Neuronal stem cell (in vitro differentiated cells): ENCODE measurements at regions not wholly inside any gene's neighbourhood (a gene's known extent, or its start where the extent isn't known, plus 50 kb on each side); places are given as distances from the start of the nearest gene placed in this dataset.

Source experiments
- DNase-seq: peaks from one replicate; pipeline ENCODE4 v3.0.0-alpha.2; 2013; ENCODE audit warnings: low spot score
- H2AFZ ChIP-seq: one replicate; pipeline ENCODE4 v1.6.1; 2013; ENCODE audit warnings: mild to moderate bottlenecking, low read length, inconsistent platforms
- H2AK5ac ChIP-seq: 2 replicates; pipeline ENCODE4 v1.6.1; 2013; ENCODE audit warnings: low read depth, mild to moderate bottlenecking, inconsistent platforms, low read length, moderate library complexity, mixed read lengths
- H2BK120ac ChIP-seq: 2 replicates; pipeline ENCODE4 v1.6.1; 2013; ENCODE audit warnings: low read depth, mild to moderate bottlenecking, inconsistent platforms, low read length, moderate library complexity, mixed read lengths
- H2BK12ac ChIP-seq: one replicate; pipeline ENCODE4 v1.6.1; 2013; ENCODE audit warnings: low read length, inconsistent platforms
- H2BK15ac ChIP-seq: 2 replicates; pipeline ENCODE4 v1.6.1; 2013; ENCODE audit warnings: mild to moderate bottlenecking, low read length, inconsistent platforms, mixed read lengths
- H2BK5ac ChIP-seq: one replicate; pipeline ENCODE4 v1.6.1; 2013; ENCODE audit warnings: inconsistent platforms, mild to moderate bottlenecking, low read length, moderate library complexity
- H3K14ac ChIP-seq: one replicate; pipeline ENCODE4 v1.6.1; 2013; ENCODE audit warnings: low read length, inconsistent platforms
- H3K18ac ChIP-seq: 2 replicates; pipeline ENCODE4 v1.6.1; 2013; ENCODE audit warnings: low read length, inconsistent platforms
- H3K23ac ChIP-seq: 2 replicates; pipeline ENCODE4 v1.6.1; 2013; ENCODE audit warnings: low read depth, mild to moderate bottlenecking, mixed read lengths, low read length, inconsistent platforms; ENCODE audit not compliant: poor library complexity
- H3K27ac ChIP-seq: replicated peaks from 3 replicates; pipeline ENCODE4 v1.5.1; 2013; ENCODE audit warnings: low read length, inconsistent platforms
- H3K27me3 ChIP-seq, 3 experiments: 2 replicates each; pipeline ENCODE4 v1.6.1; 2013; ENCODE audit warnings: low read length in 3 of 3, mild to moderate bottlenecking in 2 of 3, inconsistent platforms in 1 of 3, low read depth in 1 of 3, mixed read lengths in 1 of 3, moderate library complexity in 1 of 3; ENCODE audit not compliant: control insufficient read depth in 3 of 3, insufficient read depth in 3 of 3
- H3K36me3 ChIP-seq, 2 donors: replicated peaks in 1 of 2; 2 replicates each; pipeline ENCODE4 v1.6.1; 2013; ENCODE audit warnings: low read length in 2 of 2; ENCODE audit not compliant: control insufficient read depth in 2 of 2, insufficient read depth in 2 of 2
- H3K4ac ChIP-seq: 2 replicates; pipeline ENCODE4 v1.6.1; 2013; ENCODE audit warnings: inconsistent platforms, mild to moderate bottlenecking, low read length, moderate library complexity
- H3K4me1 ChIP-seq, 2 donors: 1 replicate in 1 of 2; 2 replicates in 1 of 2; pipeline ENCODE4 v1.6.1; 2013; ENCODE audit warnings: low read length in 2 of 2, low read depth in 1 of 2; ENCODE audit not compliant: control insufficient read depth in 2 of 2, insufficient read depth in 1 of 2
- H3K4me2 ChIP-seq: one replicate; pipeline ENCODE4 v1.6.1; 2013; ENCODE audit warnings: mild to moderate bottlenecking, low read length, inconsistent platforms; ENCODE audit not compliant: insufficient read depth, poor library complexity, severe bottlenecking
- H3K4me3 ChIP-seq, 2 donors: 2 replicates each; pipeline ENCODE4 v1.5.1; 2013; ENCODE audit warnings: low read length in 2 of 2, mild to moderate bottlenecking in 2 of 2, inconsistent platforms in 1 of 2, moderate library complexity in 1 of 2
- H3K79me1 ChIP-seq: one replicate; pipeline ENCODE4 v1.6.1; 2013; ENCODE audit warnings: low read depth, mild to moderate bottlenecking, inconsistent platforms, low read length, moderate library complexity
- H3K9ac ChIP-seq: one replicate; pipeline ENCODE4 v1.6.1; 2013; ENCODE audit warnings: mild to moderate bottlenecking, low read depth, low read length, inconsistent platforms; ENCODE audit not compliant: poor library complexity
- H3K9me3 ChIP-seq, 2 donors: replicated peaks in 1 of 2; 2 replicates each; pipeline versions ENCODE3 to v1.6.1; 2013; ENCODE audit warnings: low read length in 2 of 2, mild to moderate bottlenecking in 2 of 2, inconsistent platforms in 1 of 2, low read depth in 1 of 2, mixed read lengths in 1 of 2, moderate library complexity in 1 of 2; ENCODE audit not compliant: control insufficient read depth in 2 of 2, insufficient read depth in 1 of 2
- H4K8ac ChIP-seq: one replicate; pipeline ENCODE4 v1.6.1; 2013; ENCODE audit warnings: low read depth, mild to moderate bottlenecking, inconsistent platforms, low read length, moderate library complexity
- H4K91ac ChIP-seq: one replicate; pipeline ENCODE4 v1.6.1; 2013; ENCODE audit warnings: low read length, low read depth, mild to moderate bottlenecking, inconsistent platforms; ENCODE audit not compliant: poor library complexity
- whole genome bisulfite sequencing, 2 donors: extraction: QIAGEN DNeasy Blood & Tissue Kit; methylation state at CpG; one replicate each; pipeline ENCODE4 v1.1.7; 2013; ENCODE audit warnings: missing lambda C conversion rate in 2 of 2, mixed read lengths in 1 of 2; ENCODE audit not compliant: insufficient read length in 2 of 2, insufficient replicate concordance in 1 of 2; ENCODE audit errors: extremely low coverage in 2 of 2; 5-methylcytosine and 5-hydroxymethylcytosine counted together

GRCh38 chr2:12253167-12253778, 463.5 kb upstream of the TRIB2 start:
- Histone ChIP-seq H3K9ac (no peak overlapping the region), H4K8ac (no peak overlapping the region), H3K23ac (no peak overlapping the region), H2BK12ac (no peak overlapping the region), H3K4me1 (peaks cover 0 to 10% of the 10 kb centered on the region in 2 donors), H2BK15ac (no peak overlapping the region), H2BK120ac (no peak overlapping the region), H3K18ac (no peak overlapping the region), H3K27me3 (no peaks in the 10 kb centered on the region), H3K14ac (no peak overlapping the region), H3K4me3 (no peak overlapping the region), H3K79me1 (no peaks in the 10 kb centered on the region), H4K91ac (no peak overlapping the region), H3K27ac (no peak overlapping the region), H2AK5ac (no peak overlapping the region), H3K4me2 (no peak overlapping the region), H3K9me3 (no peaks in the 10 kb centered on the region), H3K4ac (no peak overlapping the region), H2BK5ac (no peak overlapping the region), H3K36me3 (no peaks in the 10 kb centered on the region), H2AFZ (no peak overlapping the region)
- no peak for DNase-seq
- WGBS, 2 donors, result no CpG with 5 or more reads among the region's 2 CpGs

GRCh38 chr2:12254280-12254860, 462.4 kb upstream of the TRIB2 start:
- Histone ChIP-seq H3K18ac (no peak overlapping the region), H2BK12ac (no peak overlapping the region), H4K91ac (no peak overlapping the region), H3K14ac (no peak overlapping the region), H3K4ac (no peak overlapping the region), H2AK5ac (no peak overlapping the region), H3K27ac (no peak overlapping the region), H2BK15ac (no peak overlapping the region), H3K9ac (no peak overlapping the region), H2BK120ac (no peak overlapping the region), H4K8ac (no peak overlapping the region), H2BK5ac (no peak overlapping the region), H3K4me1 (peaks cover 0 to 10% of the 10 kb centered on the region in 2 donors), H2AFZ (no peak overlapping the region), H3K4me2 (no peak overlapping the region), H3K9me3 (no peaks in the 10 kb centered on the region), H3K4me3 (no peak overlapping the region), H3K36me3 (no peaks in the 10 kb centered on the region), H3K79me1 (no peaks in the 10 kb centered on the region), H3K23ac (no peak overlapping the region), H3K27me3 (no peaks in the 10 kb centered on the region)
- no CpG with 5 or more reads among the region's 6 CpGs for WGBS, 2 donors
- no peak for DNase-seq

GRCh38 chr2:12256206-12256605, 460.5 kb upstream of the TRIB2 start:
- DNase-seq, result no peak
- no peaks in the 10 kb centered on the region for H3K79me1 ChIP-seq
- H2BK12ac ChIP-seq, result no peak overlapping the region
- H3K4me3 ChIP-seq, result no peak overlapping the region
- no peak overlapping the region for H3K27ac ChIP-seq
- WGBS, 2 donors, result no CpG with 5 or more reads among the region's 2 CpGs
- H3K9ac ChIP-seq, result no peak overlapping the region
- no peak overlapping the region for H4K8ac ChIP-seq
- no peak overlapping the region for H3K14ac ChIP-seq
- no peak overlapping the region for H2BK120ac ChIP-seq
- peaks cover 0 to 10% of the 10 kb centered on the region in 2 donors for H3K4me1 ChIP-seq
- H2AK5ac ChIP-seq, result no peak overlapping the region
- H2BK15ac ChIP-seq, result no peak overlapping the region
- no peak overlapping the region for H3K4me2 ChIP-seq
- no peak overlapping the region for H3K4ac ChIP-seq
- H3K9me3 ChIP-seq, result no peaks in the 10 kb centered on the region
- no peaks in the 10 kb centered on the region for H3K27me3 ChIP-seq
- H2AFZ ChIP-seq, result no peak overlapping the region
- H2BK5ac ChIP-seq, result no peak overlapping the region
- no peak overlapping the region for H4K91ac ChIP-seq
- H3K36me3 ChIP-seq, result no peaks in the 10 kb centered on the region
- no peak overlapping the region for H3K23ac ChIP-seq
- no peak overlapping the region for H3K18ac ChIP-seq

GRCh38 chr2:12257476-12257875, 459.3 kb upstream of the TRIB2 start:
- H4K91ac ChIP-seq, result no peak overlapping the region
- no peak overlapping the region for H4K8ac ChIP-seq
- no peak overlapping the region for H2AFZ ChIP-seq
- no CpG with 5 or more reads among the region's 3 CpGs for WGBS, 2 donors
- H3K23ac ChIP-seq, result no peak overlapping the region
- H3K9me3 ChIP-seq, result no peaks in the 10 kb centered on the region
- no peak overlapping the region for H2BK120ac ChIP-seq
- H3K9ac ChIP-seq, result no peak overlapping the region
- H3K27me3 ChIP-seq, result no peaks in the 10 kb centered on the region
- H2BK15ac ChIP-seq, result no peak overlapping the region
- H2BK12ac ChIP-seq, result no peak overlapping the region
- peaks cover 0 to 10% of the 10 kb centered on the region in 2 donors for H3K4me1 ChIP-seq
- no peak overlapping the region for H2AK5ac ChIP-seq
- no peak for DNase-seq
- no peak overlapping the region for H3K27ac ChIP-seq
- no peak overlapping the region for H3K14ac ChIP-seq
- H3K4me2 ChIP-seq, result no peak overlapping the region
- no peaks in the 10 kb centered on the region for H3K36me3 ChIP-seq
- no peak overlapping the region for H2BK5ac ChIP-seq
- no peak overlapping the region for H3K4me3 ChIP-seq
- H3K4ac ChIP-seq, result no peak overlapping the region
- no peak overlapping the region for H3K18ac ChIP-seq
- H3K79me1 ChIP-seq, result no peaks in the 10 kb centered on the region
